Type B pancreatic cell (in vitro differentiated cells): ENCODE measurements at regions not wholly inside any gene's neighbourhood (a gene's known extent, or its start where the extent isn't known, plus 50 kb on each side); places are given as distances from the start of the nearest gene placed in this dataset.
A peak's percentile ranks its signal among the peaks of the same experiment; 100 is the strongest.

ENCODE experiments used
- DNase-seq: peaks from one replicate; pipeline ENCODE4 v3.0.0; 2021; ENCODE audit warnings: mixed read lengths; ENCODE audit not compliant: unreplicated experiment; ENCODE audit errors: extremely low spot score
- H3K27ac Mint-ChIP-seq: 2 replicates; pipeline ENCODE4 v1.8.0; 2021; ENCODE audit warnings: mild to moderate bottlenecking, mixed read lengths
- H3K27me3 Mint-ChIP-seq: 2 replicates; pipeline ENCODE4 v1.8.0; 2021; ENCODE audit warnings: mixed read lengths
- H3K36me3 Mint-ChIP-seq: 2 replicates; pipeline ENCODE4 v1.8.0; 2021; ENCODE audit warnings: mixed read lengths
- H3K4me1 Mint-ChIP-seq: one replicate; pipeline ENCODE4 v1.8.0; 2021; ENCODE audit warnings: mixed read lengths; ENCODE audit not compliant: unreplicated experiment
- H3K4me3 Mint-ChIP-seq: 2 replicates; pipeline ENCODE4 v1.8.0; 2021; ENCODE audit warnings: mild to moderate bottlenecking, mixed read lengths
- H3K9me3 Mint-ChIP-seq: 2 replicates; pipeline ENCODE4 v1.8.0; 2021; ENCODE audit warnings: mixed read lengths
- CTCF ChIP-seq: fragments of 200-600 bp; sonication (generic); conservative IDR thresholded peaks from 2 replicates; pipeline ENCODE4 v1.5.0; 2021; ENCODE audit warnings: antibody characterized with exemption, mild to moderate bottlenecking

GRCh38 chr7:13174991-13175390, 487.6 kb downstream of the ARL4A start:
- Mint-ChIP-seq H3K27ac (no peak overlapping the region), H3K4me1 (peaks cover 11% of the 10 kb centered on the region), H3K9me3 (no peaks in the 10 kb centered on the region), H3K27me3 (no peaks in the 10 kb centered on the region), H3K36me3 (no peaks in the 10 kb centered on the region), H3K4me3 (no peak overlapping the region)
- no peak for DNase-seq
- TF ChIP-seq CTCF, result no peak

- no peak overlapping the region for H3K4me3 Mint-ChIP-seq
- no peaks in the 10 kb centered on the region for H3K9me3 Mint-ChIP-seq
- no peaks in the 10 kb centered on the region for H3K27me3 Mint-ChIP-seq
- H3K4me1 Mint-ChIP-seq, result peaks cover 26% of the 10 kb centered on the region
- TF ChIP-seq CTCF, result no peak
- no peak overlapping the region for H3K27ac Mint-ChIP-seq
- no peak for DNase-seq
- H3K36me3 Mint-ChIP-seq, result no peaks in the 10 kb centered on the region
Observed at GRCh38 chr7:13179011-13179582, 491.7 kb downstream of the ARL4A start.

GRCh38 chr7:13179775-13180523, 492.5 kb downstream of the ARL4A start:
- no peak for DNase-seq
- Mint-ChIP-seq H3K9me3 (no peaks in the 10 kb centered on the region), H3K27me3 (no peaks in the 10 kb centered on the region), H3K36me3 (no peaks in the 10 kb centered on the region), H3K27ac (no peak overlapping the region), H3K4me1 (peaks cover 26% of the 10 kb centered on the region), H3K4me3 (peak overlapping the region; percentile 47)
- no peak for TF ChIP-seq CTCF

- Mint-ChIP-seq H3K9me3 (no peaks in the 10 kb centered on the region), H3K27ac (no peak overlapping the region), H3K36me3 (no peaks in the 10 kb centered on the region), H3K27me3 (no peaks in the 10 kb centered on the region), H3K4me3 (no peak overlapping the region), H3K4me1 (peaks cover 26% of the 10 kb centered on the region)
- no peak for TF ChIP-seq CTCF
- no peak for DNase-seq
Observed at GRCh38 chr7:13181216-13181615, 493.8 kb downstream of the ARL4A start.

GRCh38 chr7:13185139-13185538, 497.7 kb downstream of the ARL4A start:
- no peak for DNase-seq
- no peak for TF ChIP-seq CTCF
- H3K9me3 Mint-ChIP-seq, result no peaks in the 10 kb centered on the region
- no peak overlapping the region for H3K4me3 Mint-ChIP-seq
- peaks cover 13% of the 10 kb centered on the region for H3K4me1 Mint-ChIP-seq
- no peaks in the 10 kb centered on the region for H3K36me3 Mint-ChIP-seq
- no peaks in the 10 kb centered on the region for H3K27me3 Mint-ChIP-seq
- no peak overlapping the region for H3K27ac Mint-ChIP-seq
